PC-9 (cell line): ENCODE measurements at regions not wholly inside any gene's neighbourhood (a gene's known extent, or its start where the extent isn't known, plus 50 kb on each side); places are given as distances from the start of the nearest gene placed in this dataset.

ENCODE experiments used
- BruUV-seq: library from RNA; stranded (reverse); fragments of 400-500 nt; replicated peaks from 2 replicates; lab custom pipeline; 2021; lab: Mats Ljungman, UMichigan
- CTCF ChIA-PET: fragments of 300-600 bp; sonication (Branson Sonifier 250); formaldehyde crosslinking; loops from one replicate; lab custom pipeline; 2022; ENCODE audit warnings: antibody characterized with exemption; lab: Charles Lee
- POLR2A ChIA-PET: fragments of 300-600 bp; sonication (Branson Sonifier 250); formaldehyde crosslinking; loops from one replicate; lab custom pipeline; 2022; ENCODE audit warnings: antibody characterized with exemption; ENCODE audit not compliant: unreplicated experiment; lab: Charles Lee
- DNase-seq, 2 experiments: peaks; one replicate each; pipeline versions ENCODE4 v3.0.0 to v3.0.0-alpha.2; 2015 to 2022; ENCODE audit warnings: mixed read lengths in 1 of 2
- H2AFZ ChIP-seq: fragments of 200-600 bp; sonication (generic); 2 replicates; pipeline ENCODE4 v1.8.1; 2017; ENCODE audit warnings: antibody characterized with exemption
- H3F3A ChIP-seq: fragments of 200-600 bp; sonication (generic); 2 replicates; pipeline ENCODE4 v1.8.1; 2017; ENCODE audit warnings: antibody characterized with exemption, mild to moderate bottlenecking, low read depth; ENCODE audit not compliant: insufficient read depth
- H3K27ac ChIP-seq: fragments of 200-600 bp; sonication (generic); 2 replicates; pipeline ENCODE4 v1.6.1; 2016; ENCODE audit warnings: mixed run types
- H3K27me3 ChIP-seq: fragments of 200-600 bp; sonication (generic); 2 replicates; pipeline ENCODE4 v1.6.1; 2016; ENCODE audit warnings: low read depth, mixed run types; ENCODE audit not compliant: insufficient read depth
- H3K36me3 ChIP-seq: fragments of 200-600 bp; sonication (generic); 2 replicates; pipeline ENCODE4 v1.6.1; 2016; ENCODE audit warnings: low read depth, mixed run types
- H3K4me1 ChIP-seq: fragments of 200-600 bp; sonication (generic); replicated peaks from 2 replicates; pipeline ENCODE4 v1.6.1; 2016; ENCODE audit warnings: mixed run types; ENCODE audit not compliant: insufficient read depth
- H3K4me2 ChIP-seq: fragments of 200-600 bp; sonication (generic); 2 replicates; pipeline ENCODE4 v1.6.1; 2017; ENCODE audit warnings: mixed run types
- H3K4me3 ChIP-seq: fragments of 200-600 bp; sonication (generic); 2 replicates; pipeline ENCODE4 v1.6.1; 2016; ENCODE audit warnings: mixed run types
- H3K79me2 ChIP-seq: fragments of 200-600 bp; sonication (generic); 2 replicates; pipeline ENCODE4 v1.6.1; 2017; ENCODE audit warnings: low read depth, mixed run types
- H3K9me2 ChIP-seq: fragments of 200-600 bp; sonication (generic); 2 replicates; pipeline ENCODE4 v1.8.1; 2017; ENCODE audit warnings: mild to moderate bottlenecking; ENCODE audit not compliant: insufficient read depth
- H3K9me3 ChIP-seq: fragments of 200-600 bp; sonication (generic); 2 replicates; pipeline ENCODE4 v1.8.1; 2016; ENCODE audit warnings: low read depth; ENCODE audit not compliant: insufficient read depth
- H4K20me1 ChIP-seq: fragments of 200-600 bp; sonication (generic); 2 replicates; pipeline ENCODE4 v1.8.1; 2017; ENCODE audit not compliant: insufficient read depth
- EZH2 ChIP-seq: fragments of 200-600 bp; sonication (generic); IDR thresholded peaks from 2 replicates; pipeline ENCODE4 v1.8.0; 2017; ENCODE audit warnings: antibody characterized with exemption, low read depth
- intact Hi-C: fragments of 100-400 bp; cut with micrococcal nuclease; formaldehyde crosslinking; loops from one replicate; pipeline ENCODE4 v1.10.0; 2022; ENCODE audit not compliant: unreplicated experiment
- TF ChIP-seq, protein P1 (sequence below): fragments of 200-600 bp; sonication (generic); conservative IDR thresholded peaks from 2 replicates; pipeline ENCODE4 v1.6.1; 2017; ENCODE audit warnings: mixed run types, antibody characterized with exemption, mild to moderate bottlenecking, moderate library complexity

DNA sequence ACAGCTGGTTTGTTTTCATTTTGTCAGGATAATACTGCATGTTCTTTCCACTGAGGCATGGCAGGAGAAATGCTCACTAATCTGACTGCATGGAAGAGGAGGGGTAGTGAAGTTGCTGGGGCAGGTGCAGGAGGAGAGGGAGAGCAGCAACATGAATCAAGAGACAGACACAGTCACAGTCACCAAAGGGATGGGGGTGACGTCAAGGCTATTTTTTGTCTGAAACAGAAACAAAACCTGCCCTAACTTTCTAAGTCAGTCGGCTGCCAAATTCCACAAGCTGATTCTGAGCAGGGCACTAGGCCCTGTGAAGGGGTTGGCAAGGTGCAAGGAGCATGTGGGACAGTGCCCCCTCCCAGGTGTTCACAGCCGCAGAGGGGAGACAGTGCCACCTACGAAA is 186.6 kb upstream of the NSMCE3 start:
- no peaks in the 10 kb centered on the region for H4K20me1 ChIP-seq
- H3K4me1 ChIP-seq, result no peaks in the 10 kb centered on the region
- no peak overlapping the region for H2AFZ ChIP-seq
- POLR2A ChIA-PET, result no interaction called here
- H3K9me3 ChIP-seq, result no peaks in the 10 kb centered on the region
- no TSS peak for BruUV-seq
- intact Hi-C loops, result no loop called here
- H3F3A ChIP-seq, result no peaks in the 10 kb centered on the region
- no peak for DNase-seq
- no peak for TF ChIP-seq EZH2
- TF ChIP-seq, protein P1, sequence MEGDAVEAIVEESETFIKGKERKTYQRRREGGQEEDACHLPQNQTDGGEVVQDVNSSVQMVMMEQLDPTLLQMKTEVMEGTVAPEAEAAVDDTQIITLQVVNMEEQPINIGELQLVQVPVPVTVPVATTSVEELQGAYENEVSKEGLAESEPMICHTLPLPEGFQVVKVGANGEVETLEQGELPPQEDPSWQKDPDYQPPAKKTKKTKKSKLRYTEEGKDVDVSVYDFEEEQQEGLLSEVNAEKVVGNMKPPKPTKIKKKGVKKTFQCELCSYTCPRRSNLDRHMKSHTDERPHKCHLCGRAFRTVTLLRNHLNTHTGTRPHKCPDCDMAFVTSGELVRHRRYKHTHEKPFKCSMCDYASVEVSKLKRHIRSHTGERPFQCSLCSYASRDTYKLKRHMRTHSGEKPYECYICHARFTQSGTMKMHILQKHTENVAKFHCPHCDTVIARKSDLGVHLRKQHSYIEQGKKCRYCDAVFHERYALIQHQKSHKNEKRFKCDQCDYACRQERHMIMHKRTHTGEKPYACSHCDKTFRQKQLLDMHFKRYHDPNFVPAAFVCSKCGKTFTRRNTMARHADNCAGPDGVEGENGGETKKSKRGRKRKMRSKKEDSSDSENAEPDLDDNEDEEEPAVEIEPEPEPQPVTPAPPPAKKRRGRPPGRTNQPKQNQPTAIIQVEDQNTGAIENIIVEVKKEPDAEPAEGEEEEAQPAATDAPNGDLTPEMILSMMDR, result no peak
- H3K27me3 ChIP-seq, result peaks cover 46% of the 10 kb centered on the region
- CTCF ChIA-PET, result no interaction called here
- no peak overlapping the region for H3K4me2 ChIP-seq
- no peak overlapping the region for H3K4me3 ChIP-seq
- no peak overlapping the region for H3K27ac ChIP-seq
- no peaks in the 10 kb centered on the region for H3K9me2 ChIP-seq
- H3K79me2 ChIP-seq, result no peaks in the 10 kb centered on the region
- H3K36me3 ChIP-seq, result no peaks in the 10 kb centered on the region

DNA sequence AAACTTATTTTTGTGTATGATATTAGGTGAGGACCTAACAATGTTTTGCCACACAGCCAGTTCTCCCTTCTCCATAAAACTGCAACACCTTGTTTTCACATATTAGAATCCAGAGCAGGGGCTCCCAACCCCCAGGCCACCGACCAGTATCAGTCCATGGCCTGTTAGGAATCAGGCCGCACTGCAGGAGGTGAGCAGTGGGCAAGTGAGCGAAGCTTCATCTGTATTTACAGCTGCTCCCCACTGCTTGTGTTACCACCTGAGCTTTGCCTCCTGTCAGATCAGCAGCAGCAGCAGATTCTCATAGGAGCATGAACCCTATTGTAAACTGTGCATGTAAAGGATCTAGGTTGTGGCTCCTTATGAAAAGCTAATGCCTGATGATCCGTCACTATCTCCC is 185.9 kb upstream of the NSMCE3 start:
- H3K79me2 ChIP-seq, result no peaks in the 10 kb centered on the region
- ChIA-PET CTCF (no interaction called here), POLR2A (no interaction called here)
- no peaks in the 10 kb centered on the region for H3K9me2 ChIP-seq
- TF ChIP-seq, protein P1, result no peak
- no peak for TF ChIP-seq EZH2
- H3K36me3 ChIP-seq, result no peaks in the 10 kb centered on the region
- H3K4me1 ChIP-seq, result no peaks in the 10 kb centered on the region
- no peak overlapping the region for H3K27ac ChIP-seq
- H3K9me3 ChIP-seq, result no peaks in the 10 kb centered on the region
- no peak overlapping the region for H2AFZ ChIP-seq
- intact Hi-C loops, result no loop called here
- H3K27me3 ChIP-seq, result peaks cover 39% of the 10 kb centered on the region
- H3K4me3 ChIP-seq, result no peak overlapping the region
- H3K4me2 ChIP-seq, result no peak overlapping the region
- no peaks in the 10 kb centered on the region for H4K20me1 ChIP-seq
- no TSS peak for BruUV-seq
- no peaks in the 10 kb centered on the region for H3F3A ChIP-seq
- no peak for DNase-seq

DNA sequence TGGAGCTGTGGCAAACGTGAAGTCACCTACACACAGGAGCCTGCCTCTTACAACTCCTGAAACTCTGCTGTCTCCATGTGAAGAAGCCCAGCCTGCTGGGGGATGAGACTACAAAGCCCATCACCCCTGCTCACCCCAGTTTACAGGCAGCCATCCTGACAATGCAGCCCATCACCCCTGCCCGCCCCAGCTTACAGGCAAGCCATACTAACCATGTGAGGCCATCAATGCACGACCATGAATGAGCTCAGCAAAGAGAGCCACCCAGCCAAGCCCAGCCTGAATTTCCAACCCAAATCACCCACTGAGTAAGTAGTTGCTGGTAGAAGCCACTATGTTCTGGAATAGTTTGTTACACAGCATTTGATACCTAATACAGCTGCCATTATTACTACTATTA is 185.4 kb upstream of the NSMCE3 start:
- ChIA-PET CTCF (no interaction called here), POLR2A (no interaction called here)
- TF ChIP-seq EZH2, result no peak
- TF ChIP-seq, protein P1, result no peak
- DNase-seq, result no peak
- Histone ChIP-seq H3K79me2 (no peaks in the 10 kb centered on the region), H3K9me3 (no peaks in the 10 kb centered on the region), H3K9me2 (no peaks in the 10 kb centered on the region), H3K4me2 (no peak overlapping the region), H4K20me1 (no peaks in the 10 kb centered on the region), H3K27ac (no peak overlapping the region), H3K36me3 (no peaks in the 10 kb centered on the region), H3F3A (no peaks in the 10 kb centered on the region), H3K4me1 (no peaks in the 10 kb centered on the region), H3K4me3 (no peak overlapping the region), H3K27me3 (peaks cover 34% of the 10 kb centered on the region), H2AFZ (no peak overlapping the region)
- intact Hi-C loops, result no loop called here
- no TSS peak for BruUV-seq
